Fibroblast of peridontal ligament (primary cell): ENCODE measurements at regions not wholly inside any gene's neighbourhood (a gene's known extent, or its start where the extent isn't known, plus 50 kb on each side); places are given as distances from the start of the nearest gene placed in this dataset.
"Not testable (repeated sequence)": the region's sequence is repeated elsewhere in the genome, so short reads cannot be mapped to it uniquely, and the experiment has no call there.

ENCODE experiments used
- DNase-seq: peaks from one replicate; pipeline ENCODE4 v3.0.0-alpha.2; 2010; ENCODE audit errors: extremely low read depth

- no peak for DNase-seq
Measured at GRCh38 chr2:234406085-234406484, 90.8 kb downstream of the ARL4C start.

- DNase-seq: no peak
Measured at GRCh38 chr2:234405462-234405861, 91.4 kb downstream of the ARL4C start.

- DNase-seq: no peak
Measured at GRCh38 chr2:234404957-234405356, 91.9 kb downstream of the ARL4C start.

- no peak for DNase-seq
Measured at GRCh38 chr2:234403751-234404150, 93.1 kb downstream of the ARL4C start.

GRCh38 chr2:234403074-234403473 lies 93.8 kb downstream of the ARL4C start:
- peak; percentile 80 for DNase-seq

- DNase-seq: no peak
Measured at GRCh38 chr2:234401426-234401825, 95.5 kb downstream of the ARL4C start.

- peak; percentile 83 for DNase-seq
Measured at GRCh38 chr2:234399451-234400246, 97.2 kb downstream of the ARL4C start.

GRCh38 chr2:234398531-234398930 lies 98.3 kb downstream of the ARL4C start:
- DNase-seq: no peak

- DNase-seq: no peak
Measured at GRCh38 chr2:234395891-234396420, 100.9 kb downstream of the ARL4C start.

- no peak for DNase-seq
Measured at GRCh38 chr2:234394450-234394849, 102.4 kb downstream of the ARL4C start.

- DNase-seq: no peak
Measured at GRCh38 chr2:234393354-234393753, 103.5 kb downstream of the ARL4C start.

- no peak for DNase-seq
Measured at GRCh38 chr2:234392041-234392615, 104.8 kb downstream of the ARL4C start.

GRCh38 chr2:234391625-234392024 lies 105.3 kb downstream of the ARL4C start:
- no peak for DNase-seq

GRCh38 chr2:234389661-234390060 lies 107.2 kb downstream of the ARL4C start:
- DNase-seq: not testable (repeated sequence)

GRCh38 chr2:234388591-234388990 lies 108.3 kb downstream of the ARL4C start:
- peak; percentile 47 for DNase-seq

- DNase-seq: no peak
Measured at GRCh38 chr2:234386971-234387370, 109.9 kb downstream of the ARL4C start.

- DNase-seq: no peak
Measured at GRCh38 chr2:234382131-234382530, 114.8 kb downstream of the ARL4C start.

GRCh38 chr2:234378958-234379357 lies 117.9 kb downstream of the ARL4C start:
- DNase-seq: not testable (repeated sequence)

GRCh38 chr2:234378440-234378839 lies 118.4 kb downstream of the ARL4C start:
- peak; percentile 88 for DNase-seq

- peak; percentile 97 for DNase-seq
Measured at GRCh38 chr2:234377761-234378391, 119.0 kb downstream of the ARL4C start.

- no peak for DNase-seq
Measured at GRCh38 chr2:234376229-234376628, 120.7 kb downstream of the ARL4C start.

GRCh38 chr2:234375176-234375880 lies 121.6 kb downstream of the ARL4C start:
- DNase-seq: no peak
